Fibroblast of skin of right quadriceps (primary cell): ENCODE measurements at regions not wholly inside any gene's neighbourhood (a gene's known extent, or its start where the extent isn't known, plus 50 kb on each side); places are given as distances from the start of the nearest gene placed in this dataset.

Source experiments
- DNase-seq: peaks from one replicate; pipeline ENCODE4 v3.0.0-alpha.2; 2013

DNA sequence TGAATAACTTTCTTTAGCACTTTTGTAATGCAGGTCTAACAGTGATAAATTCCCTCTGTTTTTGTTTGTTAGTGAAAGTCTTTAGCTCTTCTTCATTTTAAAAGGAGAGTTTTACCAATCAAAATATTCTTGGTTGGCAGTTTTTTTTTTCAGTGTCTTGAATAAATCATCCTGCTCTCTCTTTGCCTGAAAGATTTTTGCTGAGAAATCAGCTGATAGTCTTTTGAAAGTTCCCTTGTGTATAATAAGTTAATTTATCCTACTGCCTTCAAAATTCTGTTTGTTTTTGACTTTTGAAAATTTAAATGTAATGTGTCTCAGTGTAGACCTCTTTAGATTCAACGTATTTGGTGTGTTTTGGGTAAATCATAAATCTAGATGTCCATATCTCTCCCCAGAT lies 205.7 kb upstream of the NXPH2 start:
- no peak for DNase-seq

DNA sequence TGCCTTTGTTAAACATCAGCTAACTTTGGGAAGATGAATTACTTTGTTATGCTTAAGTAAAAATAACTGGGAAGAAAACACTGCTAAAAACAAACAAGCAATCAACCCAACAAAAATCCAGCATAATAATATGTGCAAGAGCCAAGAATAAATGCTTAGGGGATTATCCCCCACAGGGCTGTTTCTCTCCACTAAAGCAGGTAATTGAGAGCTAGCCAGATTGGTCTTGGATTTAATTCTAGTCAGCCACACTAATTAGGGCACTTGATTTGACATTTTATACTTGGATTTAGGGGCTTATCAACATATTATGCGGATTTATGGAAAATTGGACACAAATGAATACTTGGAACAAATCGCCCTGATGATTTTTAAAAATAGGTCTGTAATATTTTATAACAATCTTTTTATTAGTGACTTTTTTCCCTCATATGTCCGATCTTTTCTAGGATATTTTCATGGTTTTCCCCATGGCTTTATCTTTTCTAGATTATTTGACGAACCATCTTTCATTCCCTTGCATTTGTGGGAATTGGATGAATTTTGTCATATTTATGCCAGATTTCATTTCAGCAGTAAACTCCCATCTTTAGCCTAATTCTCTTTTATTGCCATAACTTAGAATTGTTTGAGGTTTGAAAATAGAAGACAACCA lies 199.1 kb upstream of the NXPH2 start:
- no peak for DNase-seq

DNA sequence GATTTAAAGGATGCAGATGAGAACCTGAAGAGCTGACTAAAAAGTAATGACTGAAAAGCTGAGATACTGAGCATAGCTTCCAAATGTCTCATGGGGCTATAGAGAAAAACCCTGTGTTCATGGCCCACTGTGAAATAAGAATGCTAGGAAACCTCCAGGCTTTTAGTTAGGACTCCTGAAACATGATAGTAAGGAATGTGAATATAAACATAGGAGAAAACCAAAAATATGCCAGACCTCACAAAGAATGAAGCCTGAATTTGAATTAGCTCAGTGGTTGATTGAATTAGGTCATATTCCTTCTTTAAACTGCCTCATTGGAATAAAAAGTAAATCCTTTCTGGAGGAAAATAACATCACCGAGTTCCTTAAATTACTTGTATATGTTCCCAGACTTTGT lies 194.5 kb upstream of the NXPH2 start:
- DNase-seq: peak; percentile 88

DNA sequence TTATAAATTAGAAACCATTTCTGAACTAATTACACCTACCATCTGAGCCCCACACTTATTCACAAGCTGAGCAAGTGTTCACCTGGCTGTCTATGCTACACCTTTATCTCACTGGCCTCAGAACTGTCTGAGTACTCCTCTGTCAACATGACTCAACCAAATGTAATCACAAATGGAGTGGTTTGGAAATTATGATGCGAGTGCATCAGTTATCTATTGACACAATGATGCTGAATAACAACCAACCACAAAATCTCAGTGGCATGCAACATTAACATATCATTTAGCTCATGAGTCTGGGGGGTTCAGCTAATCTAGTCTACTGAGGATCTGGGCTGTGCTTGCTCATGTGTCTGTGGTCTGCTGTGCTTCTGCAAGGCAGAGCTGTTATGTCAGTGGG lies 184.2 kb upstream of the NXPH2 start:
- DNase-seq: peak; percentile 20

DNA sequence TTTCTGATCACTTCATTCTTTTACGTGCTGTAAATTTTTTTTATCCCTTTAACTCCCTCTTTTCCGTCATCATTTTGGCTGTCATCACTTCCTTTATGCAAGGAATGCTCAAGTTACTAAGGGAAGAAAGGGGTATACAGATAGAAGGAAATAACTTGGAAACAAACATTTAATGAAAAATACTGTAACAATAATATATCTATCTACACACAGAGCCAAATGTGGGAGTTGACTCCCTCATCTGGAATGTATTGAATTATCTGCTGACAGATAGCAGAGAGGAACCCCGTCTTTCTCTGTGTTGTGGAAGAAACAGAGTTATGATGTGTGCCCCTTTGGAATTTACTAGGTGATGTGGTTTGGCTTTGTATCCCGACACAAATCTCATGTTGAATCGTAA lies 182.5 kb upstream of the NXPH2 start:
- peak; percentile 71 for DNase-seq

DNA sequence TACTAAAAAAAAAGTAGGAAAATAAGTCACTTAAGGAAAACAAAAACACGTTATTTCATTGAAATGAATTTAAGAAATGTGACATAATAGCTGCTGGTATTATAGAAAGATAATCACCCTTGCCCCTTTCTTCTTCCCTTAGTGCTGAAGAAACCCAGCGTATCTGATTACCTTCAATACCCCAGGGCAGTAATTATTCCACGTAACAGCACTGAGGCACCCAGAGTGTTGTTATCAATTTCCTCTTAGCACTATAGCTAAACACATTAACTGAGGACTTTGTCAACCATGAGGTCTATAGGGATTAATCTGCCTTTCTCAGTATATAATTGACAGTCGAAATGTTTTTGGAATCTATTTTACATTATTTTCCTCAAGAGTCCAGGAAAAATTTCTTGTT lies 180.0 kb upstream of the NXPH2 start:
- no peak for DNase-seq

DNA sequence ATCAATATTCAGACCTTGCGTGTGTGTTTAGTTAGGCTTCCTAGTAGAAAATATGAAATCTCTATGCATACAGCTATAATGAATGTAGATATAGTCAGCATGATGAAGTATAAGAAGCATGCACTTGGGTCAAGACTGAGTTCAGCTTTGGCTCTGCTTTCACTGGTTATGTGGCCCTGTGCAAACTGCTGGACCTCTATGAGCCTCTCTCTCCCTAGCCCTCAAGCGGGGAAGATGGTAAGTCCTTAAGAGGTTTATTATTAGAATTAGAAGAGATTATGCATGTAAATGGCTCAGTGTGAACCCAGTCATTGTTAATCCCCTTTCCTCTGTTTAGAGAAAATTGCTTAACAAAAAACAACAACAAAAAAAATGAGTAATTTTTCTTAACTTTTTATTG lies 178.8 kb upstream of the NXPH2 start:
- DNase-seq: no peak

DNA sequence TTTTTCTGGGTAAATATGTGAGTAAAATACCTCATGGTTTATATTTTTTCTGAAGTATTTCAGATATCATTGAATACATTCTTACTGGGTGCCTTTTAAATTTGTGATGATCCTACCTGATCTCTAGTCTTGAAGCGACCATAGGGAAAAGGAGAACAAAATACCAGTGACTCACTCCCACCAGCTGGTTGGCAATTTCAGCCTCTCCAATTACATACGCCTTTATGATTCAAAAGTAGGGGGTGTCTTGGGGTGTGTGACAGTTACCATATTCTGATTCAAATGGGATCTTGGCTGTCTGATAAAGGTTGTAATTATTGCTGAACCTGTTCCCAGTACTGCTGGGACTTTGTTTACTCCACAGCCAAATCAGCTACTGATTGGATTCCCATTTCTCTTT lies 175.9 kb upstream of the NXPH2 start:
- DNase-seq: no peak

DNA sequence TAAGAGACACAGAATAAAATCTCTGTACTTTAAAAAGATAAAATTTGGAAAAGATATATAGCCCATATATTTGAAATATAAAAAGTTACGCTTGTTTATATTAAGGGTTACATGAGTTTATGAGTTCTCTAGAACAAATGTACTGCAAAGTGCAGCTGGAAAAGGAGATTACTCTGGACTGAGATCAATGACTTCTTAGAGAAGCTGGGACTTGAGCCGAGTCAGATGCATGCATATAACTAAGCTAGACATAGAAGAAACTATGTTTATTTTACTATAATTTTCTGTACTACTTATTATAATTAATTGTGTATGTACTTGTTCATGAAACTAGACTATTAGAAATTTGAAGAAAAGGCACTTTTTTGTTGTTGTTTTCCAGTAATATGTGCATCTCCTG lies 170.3 kb upstream of the NXPH2 start:
- DNase-seq: no peak

DNA sequence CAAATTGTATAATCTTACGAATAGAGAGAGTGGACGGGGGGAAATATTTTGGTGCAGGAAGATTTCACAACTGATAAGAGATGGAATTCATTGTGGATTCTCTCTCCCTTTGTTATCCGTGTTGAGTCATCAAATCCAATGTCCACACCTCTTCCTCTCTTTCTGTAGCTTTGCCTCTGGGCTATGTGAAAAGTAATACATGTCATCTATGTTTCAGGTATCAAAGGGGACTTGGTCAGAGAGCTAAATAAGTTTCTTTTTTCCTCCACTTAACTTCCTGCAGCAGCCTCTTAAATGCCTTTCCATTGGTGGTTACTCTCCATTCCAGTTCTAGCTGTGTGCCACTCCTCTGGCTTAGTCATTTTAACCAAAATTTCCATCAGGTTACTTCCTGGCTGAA lies 169.3 kb upstream of the NXPH2 start:
- DNase-seq: no peak

DNA sequence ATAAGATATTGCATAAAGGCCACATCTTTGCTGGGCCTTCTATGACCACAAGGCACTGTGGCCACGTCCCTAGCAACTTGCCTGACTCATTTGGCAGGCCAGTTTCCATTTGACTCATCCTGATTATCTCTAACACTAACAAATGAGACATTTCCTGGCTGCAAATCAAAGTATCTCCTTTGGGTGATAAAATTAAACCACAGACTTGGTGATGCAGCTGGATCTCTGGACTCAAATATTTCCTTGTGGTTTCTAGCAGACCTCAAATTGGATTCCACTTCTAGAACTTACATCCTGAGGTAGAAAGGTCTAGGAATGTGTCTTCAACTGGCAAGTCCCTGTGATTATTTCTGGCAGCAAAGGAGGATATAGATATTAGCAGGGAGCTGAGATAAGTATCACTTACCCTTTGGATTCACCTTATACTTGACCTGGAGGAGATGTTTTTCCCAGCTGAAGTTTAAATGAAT lies 167.9 kb upstream of the NXPH2 start:
- DNase-seq: peak; percentile 99

DNA sequence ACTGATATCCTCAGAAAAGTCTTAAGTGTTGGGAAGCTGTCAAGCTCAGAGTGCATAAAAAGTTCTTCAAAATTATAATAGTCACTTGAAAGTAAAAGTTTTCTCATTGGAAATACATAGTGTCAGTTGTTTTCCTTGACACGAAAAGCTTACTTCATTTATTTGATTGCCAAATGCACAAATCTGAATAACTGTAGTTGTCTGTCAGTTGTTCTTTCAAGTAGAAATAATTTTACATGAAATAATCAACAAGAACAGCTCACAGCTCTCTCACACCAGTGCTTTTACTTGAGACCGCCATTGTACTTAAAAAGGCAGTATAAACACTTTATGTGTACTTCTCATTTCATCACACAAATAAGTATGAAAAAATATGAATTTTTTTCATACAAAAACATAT lies 163.3 kb upstream of the NXPH2 start:
- no peak for DNase-seq

DNA sequence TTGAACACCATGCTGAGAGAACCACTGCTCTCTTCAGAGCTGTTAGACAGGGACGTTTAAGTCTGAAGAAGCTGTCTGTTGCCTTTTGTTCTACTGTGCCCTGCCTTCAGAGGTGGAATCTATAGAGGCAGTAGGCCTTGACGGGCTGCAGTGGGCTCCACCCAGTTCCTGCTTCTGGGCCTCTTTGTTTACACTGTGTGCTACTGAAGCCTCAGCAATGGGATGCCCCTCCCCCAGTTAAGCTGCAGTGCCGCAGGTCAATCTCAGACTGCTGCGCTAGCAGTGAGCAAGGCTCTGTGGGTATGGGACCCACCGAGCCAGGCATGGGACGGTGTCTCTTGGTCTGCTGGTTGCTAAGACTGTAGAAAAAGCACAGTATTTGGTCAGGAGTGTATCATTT lies 162.3 kb upstream of the NXPH2 start:
- DNase-seq: no peak

DNA sequence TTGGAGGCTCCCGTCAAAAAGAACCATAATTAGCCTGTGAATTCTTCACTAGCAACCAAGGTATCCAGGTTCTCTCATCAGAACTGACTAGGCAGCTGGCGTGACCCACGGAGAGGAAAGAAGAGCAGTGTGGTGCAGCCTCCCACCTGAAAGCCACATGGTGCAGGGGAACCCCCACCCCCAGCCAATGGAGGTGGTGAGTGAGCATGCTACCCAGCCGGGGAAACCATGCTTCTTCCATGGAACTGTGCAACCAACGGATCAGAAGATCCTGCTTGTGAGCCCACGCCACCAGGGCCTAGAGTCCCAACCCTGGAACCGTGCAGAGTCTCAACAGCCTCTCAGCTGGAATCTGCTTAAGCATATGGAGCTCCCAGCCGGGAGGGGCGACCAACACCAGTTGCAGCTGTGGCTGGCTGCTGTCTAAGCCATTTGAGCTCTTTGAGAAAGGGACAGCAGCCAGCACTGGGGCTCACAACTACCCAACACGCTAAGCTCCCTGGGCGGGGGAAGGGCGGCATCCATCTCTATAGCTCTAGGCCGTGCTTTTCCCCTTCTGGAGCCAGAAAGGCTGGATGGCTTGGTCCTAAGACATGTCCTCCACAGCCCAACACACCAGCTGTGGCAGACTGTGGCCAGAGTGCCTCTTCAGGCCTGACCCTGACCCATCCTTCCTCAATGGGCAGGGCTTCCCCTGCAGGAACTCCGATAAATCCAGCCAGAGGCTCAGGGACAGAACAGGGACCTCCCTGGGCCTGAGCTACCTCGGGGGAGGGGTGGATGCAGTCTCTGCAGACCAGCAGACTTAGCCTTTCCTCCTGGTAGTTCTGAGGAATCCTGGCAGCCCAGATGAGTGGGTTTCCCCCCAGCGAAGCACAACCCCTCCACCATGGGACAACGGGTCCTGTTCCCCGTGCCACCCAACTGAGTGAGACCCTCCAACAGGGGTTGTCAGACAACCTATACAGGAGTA lies 151.4 kb upstream of the NXPH2 start:
- DNase-seq: no peak

DNA sequence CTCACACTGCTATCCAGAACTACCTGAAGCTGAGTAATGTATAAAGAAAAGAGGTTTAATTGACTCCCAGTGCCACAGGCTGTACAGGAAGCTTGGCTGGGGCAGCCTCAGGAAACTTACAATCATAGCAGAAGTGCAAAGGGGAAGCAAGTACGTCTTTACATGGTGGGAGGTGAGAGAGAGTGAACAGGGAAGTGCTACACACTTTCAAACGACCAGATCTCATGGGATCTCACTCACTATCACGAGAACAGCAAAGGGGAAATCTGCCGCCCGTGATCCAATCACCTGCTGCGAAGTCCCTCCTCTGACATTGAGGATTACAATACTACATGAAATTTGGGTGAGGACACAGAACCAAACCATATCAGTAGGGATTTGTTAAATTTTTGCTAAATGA lies 150.4 kb upstream of the NXPH2 start:
- DNase-seq: no peak

DNA sequence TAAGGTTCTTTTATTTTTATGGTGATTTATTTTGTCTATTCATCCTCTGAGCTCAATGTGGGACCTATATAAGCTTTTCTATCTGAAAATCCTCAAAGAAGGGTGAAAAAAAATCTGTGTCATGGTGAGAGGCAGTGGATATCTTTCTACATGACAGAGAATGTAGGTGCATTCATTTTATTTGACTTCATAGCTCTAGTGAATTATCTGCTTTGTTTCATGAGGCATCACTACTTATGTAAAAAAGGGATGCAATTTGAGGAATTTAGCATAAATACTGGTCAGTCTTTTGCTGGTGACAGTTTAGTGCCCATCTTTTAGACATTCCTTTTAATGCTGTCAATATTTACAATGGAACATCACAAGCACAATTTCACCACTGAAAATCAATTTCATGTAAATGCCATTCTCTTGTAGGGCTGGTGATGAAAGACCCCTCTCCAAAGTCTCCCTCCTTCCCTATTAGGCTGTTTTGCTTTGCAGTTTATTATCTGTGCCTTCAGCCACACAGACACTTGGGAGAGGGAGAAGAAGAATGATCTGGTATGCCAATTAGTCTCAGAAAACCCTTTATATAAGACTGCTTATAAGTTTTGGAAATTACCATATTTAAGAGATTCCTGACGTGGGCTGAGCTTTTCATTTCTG lies 148.3 kb upstream of the NXPH2 start:
- DNase-seq: no peak

DNA sequence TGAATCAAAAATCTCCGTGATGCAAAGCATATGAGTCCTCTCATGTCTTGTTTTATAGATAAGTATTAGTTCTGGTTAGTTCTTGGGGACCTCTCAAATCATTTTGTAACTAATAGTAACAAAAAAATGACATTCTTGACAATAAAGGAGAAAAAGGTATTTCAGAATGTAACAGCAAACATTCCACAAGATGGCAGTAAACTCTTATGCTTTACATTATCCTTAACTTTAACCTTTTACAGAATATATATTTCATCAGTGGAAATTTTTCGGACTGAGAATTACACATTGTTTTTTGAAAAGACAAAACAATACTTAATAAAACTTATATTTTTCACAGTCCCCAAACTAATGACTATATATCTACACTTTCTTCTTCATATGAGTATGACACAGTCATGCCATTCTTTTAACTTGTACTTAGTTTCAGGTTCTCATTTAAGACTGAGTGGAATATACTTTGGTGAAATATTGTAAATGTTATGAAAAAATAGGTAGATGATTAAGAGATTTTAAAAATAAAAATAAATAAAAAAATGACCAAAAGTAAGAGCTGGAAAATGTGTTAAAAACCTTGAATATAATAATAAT lies 142.9 kb upstream of the NXPH2 start:
- DNase-seq: peak; percentile 23

DNA sequence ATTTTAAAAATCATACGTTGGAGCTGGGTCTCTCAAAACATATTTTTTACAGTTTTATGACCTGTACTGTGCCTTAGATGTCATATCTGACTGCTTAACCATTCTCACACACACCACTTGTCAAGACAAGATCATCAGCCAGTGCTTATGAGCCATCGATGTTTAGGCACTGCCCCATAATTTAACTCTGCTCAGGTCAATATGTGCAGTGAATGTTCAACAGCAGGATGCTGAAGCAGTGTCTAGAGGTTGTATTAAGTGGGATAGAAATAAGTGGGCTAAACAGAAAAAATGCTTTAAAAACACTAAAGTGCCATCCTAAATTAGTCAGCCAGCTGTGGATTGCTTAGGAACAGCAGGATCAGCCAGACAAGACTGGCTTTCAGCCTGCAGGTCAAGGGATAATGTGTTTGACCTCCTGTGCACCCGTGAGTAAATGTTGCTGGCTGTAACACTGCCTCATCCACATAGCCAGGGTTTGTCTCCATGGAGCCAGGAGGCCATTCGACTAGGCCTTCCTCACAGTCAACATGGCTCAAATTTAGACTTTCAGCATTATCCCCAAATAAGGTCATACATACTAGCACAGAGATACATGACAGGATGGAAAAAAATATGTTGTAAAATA lies 139.0 kb upstream of the NXPH2 start:
- no peak for DNase-seq

DNA sequence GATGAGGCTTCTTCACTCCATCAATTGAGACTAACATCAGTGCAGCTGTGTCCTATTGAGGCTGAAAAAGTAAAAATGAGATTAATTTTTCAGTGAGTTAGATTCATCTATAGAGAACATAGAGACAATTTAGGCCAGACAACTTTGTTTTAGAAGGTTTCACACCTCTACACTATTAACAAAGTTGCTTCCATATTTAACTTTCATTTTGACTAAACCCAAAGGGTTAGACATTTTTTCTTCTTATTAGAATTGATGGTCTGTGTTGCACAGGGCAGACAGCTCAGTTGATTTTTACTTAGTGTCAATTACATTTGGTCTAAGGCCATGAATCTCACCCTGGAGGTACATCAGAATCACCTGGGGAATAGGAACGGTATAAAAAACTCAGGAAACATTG lies 130.2 kb upstream of the NXPH2 start:
- no peak for DNase-seq

DNA sequence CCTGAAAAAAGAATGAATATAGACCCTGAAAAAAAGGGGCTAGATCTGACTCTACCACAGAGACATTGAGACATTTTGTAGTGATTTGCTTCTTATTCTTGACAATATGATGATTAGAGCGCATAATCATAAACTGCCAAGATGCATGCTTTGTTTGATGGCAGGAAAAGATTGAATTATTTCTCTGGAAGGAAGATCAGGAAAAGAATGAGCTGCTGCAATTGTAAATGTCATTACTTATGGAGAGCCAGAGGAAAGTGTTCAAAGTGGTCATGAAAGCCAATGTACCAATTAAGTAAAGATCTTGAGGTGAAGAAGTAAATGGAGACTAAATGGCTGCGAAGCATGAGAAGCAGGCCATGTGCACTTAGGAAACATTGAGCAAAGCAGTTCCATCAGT lies 126.4 kb upstream of the NXPH2 start:
- no peak for DNase-seq

DNA sequence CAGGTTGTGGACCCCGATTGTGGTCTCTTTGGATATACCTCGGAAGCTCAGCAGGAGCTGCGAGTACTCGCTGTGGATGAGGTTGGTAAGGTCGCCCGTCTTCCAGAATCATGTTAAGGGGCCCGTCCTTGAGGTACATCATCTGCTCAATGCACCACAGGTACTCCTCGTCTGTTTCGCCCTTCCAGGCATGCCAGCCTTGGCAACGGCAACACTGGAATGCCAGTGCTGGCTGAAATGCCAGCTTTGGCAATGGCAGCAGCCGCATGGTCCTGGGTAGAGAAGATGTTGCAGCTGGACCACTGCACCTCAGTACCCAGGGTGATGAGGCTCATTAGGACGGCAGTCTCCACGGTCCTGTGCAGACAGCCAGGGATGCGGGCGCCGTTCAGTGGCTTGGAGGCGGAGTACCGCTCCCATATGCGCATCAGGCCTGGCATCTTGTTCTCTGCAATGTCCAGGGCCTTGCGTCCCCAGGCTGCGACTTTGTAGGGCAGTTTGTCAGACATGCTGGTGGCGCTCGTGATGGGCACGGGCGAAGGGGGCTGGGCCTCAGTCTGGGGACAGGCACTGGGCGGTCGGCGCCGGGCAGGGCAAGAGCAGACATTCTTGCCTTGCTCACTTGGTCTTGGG lies 122.2 kb upstream of the NXPH2 start:
- DNase-seq: no peak

DNA sequence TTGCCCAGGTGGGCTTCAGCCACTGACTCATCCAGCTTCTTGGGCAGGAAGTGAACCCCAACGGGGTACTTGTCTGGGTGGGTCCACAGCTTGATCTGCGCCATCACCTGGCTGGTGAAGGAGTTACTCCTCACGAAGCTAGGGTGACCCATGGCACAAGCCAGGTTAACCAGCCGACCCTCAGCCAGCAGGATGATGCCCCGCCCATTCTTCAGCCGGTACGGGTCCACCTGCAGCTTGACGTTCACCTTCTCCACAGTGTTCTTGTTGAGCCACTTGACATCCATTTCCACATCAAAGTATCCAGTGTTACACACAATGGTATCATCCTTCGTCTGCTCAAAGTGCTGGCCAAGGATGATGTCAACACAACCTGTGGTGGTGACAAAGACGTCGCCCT lies 121.3 kb upstream of the NXPH2 start:
- no peak for DNase-seq

DNA sequence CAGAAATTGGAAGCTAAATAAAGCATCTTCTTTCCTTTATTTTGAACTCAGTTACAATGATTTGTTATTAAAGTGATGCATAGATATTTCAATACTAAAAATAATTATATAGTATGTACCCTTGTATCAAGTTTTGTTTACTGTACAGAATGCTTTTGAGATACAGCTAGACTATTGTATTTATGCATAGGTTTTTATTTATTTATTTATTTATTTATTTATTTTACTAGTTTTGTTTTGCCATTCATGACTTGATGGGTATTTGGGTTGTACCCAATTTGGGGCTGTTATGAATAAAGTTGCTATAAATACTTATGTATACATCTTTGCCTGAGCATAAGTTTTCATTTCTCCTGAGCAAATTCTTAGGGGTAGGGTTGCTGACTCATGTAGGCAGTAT lies 118.7 kb upstream of the NXPH2 start:
- no peak for DNase-seq
